RWPE2 (cell line): ENCODE measurements at regions not wholly inside any gene's neighbourhood (a gene's known extent, or its start where the extent isn't known, plus 50 kb on each side); places are given as distances from the start of the nearest gene placed in this dataset.

Source experiments
- ATAC-seq: fragments of 200-7000 bp; cut with Tn5 transposase; 3 replicates; pipeline ENCODE4 v1.9.1; 2021; ENCODE audit warnings: low read depth
- DNase-seq: peaks from one replicate; pipeline ENCODE4 v3.0.0-alpha.2; 2020; ENCODE audit warnings: low spot score
- H3K27ac ChIP-seq: fragments of 450-650 bp; 2 replicates; pipeline ENCODE4 v1.5.1; 2017; ENCODE audit warnings: mild to moderate bottlenecking; ENCODE audit not compliant: poor library complexity, severe bottlenecking
- H3K27me3 ChIP-seq: fragments of 250-450 bp; sonication (Bioruptor Pico); 2 replicates; pipeline ENCODE4 v1.5.1; 2021; ENCODE audit warnings: mild to moderate bottlenecking, moderate library complexity; ENCODE audit not compliant: insufficient read depth, poor library complexity, severe bottlenecking
- H3K36me3 ChIP-seq: fragments of 250-450 bp; sonication (Bioruptor Pico); 2 replicates; pipeline ENCODE4 v1.5.1; 2020; ENCODE audit warnings: low read depth, mild to moderate bottlenecking, moderate library complexity
- H3K4me1 ChIP-seq: fragments of 250-450 bp; sonication (Bioruptor Pico); 2 replicates; pipeline ENCODE4 v1.5.1; 2021; ENCODE audit warnings: mild to moderate bottlenecking, moderate library complexity; ENCODE audit not compliant: insufficient read depth, poor library complexity, severe bottlenecking
- H3K4me3 ChIP-seq: fragments of 250-450 bp; sonication (Bioruptor Pico); 2 replicates; pipeline ENCODE4 v1.5.1; 2021; ENCODE audit warnings: mild to moderate bottlenecking, moderate library complexity; ENCODE audit not compliant: severe bottlenecking
- H3K9me3 ChIP-seq: fragments of 250-450 bp; sonication (Bioruptor Pico); 2 replicates; pipeline ENCODE4 v1.5.1; 2021; ENCODE audit warnings: mild to moderate bottlenecking, moderate library complexity; ENCODE audit not compliant: severe bottlenecking
- CTCF ChIP-seq: fragments of 450-650 bp; IDR thresholded peaks from one replicate; pipeline ENCODE4 v1.5.1; 2017; ENCODE audit warnings: mild to moderate bottlenecking, moderate library complexity; ENCODE audit not compliant: poor library complexity, severe bottlenecking

DNA sequence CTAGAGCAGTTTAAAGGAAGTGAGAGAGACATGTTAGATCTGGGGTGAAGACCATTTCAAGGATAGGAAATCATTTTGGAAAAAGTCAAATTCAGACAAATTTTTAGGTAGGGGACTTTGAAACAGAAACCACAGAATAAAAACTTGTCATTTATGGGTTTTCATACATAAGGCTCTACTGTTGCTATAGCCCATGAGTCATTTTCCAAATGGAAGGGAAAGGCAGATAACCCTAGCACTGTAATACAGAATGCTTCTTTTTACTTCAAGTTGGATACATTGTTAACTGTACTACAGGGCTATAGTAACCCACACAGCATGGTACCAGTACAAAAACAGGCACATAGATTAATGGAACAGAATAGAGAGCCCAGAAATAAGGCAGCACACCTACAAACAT is 455.4 kb downstream of the EBF1 start:
- no peak overlapping the region for H3K27ac ChIP-seq
- ATAC-seq, result no peak
- no peak for DNase-seq
- H3K27me3 ChIP-seq, result no peaks in the 10 kb centered on the region
- no peaks in the 10 kb centered on the region for H3K9me3 ChIP-seq
- no peak overlapping the region for H3K4me3 ChIP-seq
- H3K36me3 ChIP-seq, result no peaks in the 10 kb centered on the region
- no peak for TF ChIP-seq CTCF
- H3K4me1 ChIP-seq, result no peaks in the 10 kb centered on the region

DNA sequence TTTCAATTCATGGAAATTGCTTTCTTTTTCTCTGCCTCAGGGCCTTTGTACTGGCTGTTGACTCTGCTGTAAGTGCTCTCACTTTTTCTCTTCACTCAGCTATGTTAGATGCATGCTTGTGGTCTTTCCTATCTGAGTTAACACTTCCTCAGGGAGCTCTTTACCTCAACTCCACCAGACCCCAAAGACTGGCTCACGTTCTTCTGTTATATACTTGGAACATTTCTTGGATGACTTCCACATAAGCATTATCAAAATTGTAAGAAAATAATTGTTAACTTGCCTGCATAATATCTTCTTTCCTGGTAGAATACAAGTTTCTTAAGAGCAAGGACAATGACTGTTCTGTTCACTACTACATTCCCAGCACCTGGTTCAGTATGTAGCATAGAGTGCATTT is 455.9 kb downstream of the EBF1 start:
- no peak for TF ChIP-seq CTCF
- Histone ChIP-seq H3K27ac (no peak overlapping the region), H3K4me1 (no peaks in the 10 kb centered on the region), H3K4me3 (no peak overlapping the region), H3K36me3 (no peaks in the 10 kb centered on the region), H3K9me3 (no peaks in the 10 kb centered on the region), H3K27me3 (no peaks in the 10 kb centered on the region)
- ATAC-seq, result no peak
- no peak for DNase-seq

GRCh38 chr5:158642879-158643278 is 456.8 kb downstream of the EBF1 start:
- H3K27ac ChIP-seq, result no peak overlapping the region
- no peak for ATAC-seq

GRCh38 chr5:158641016-158641415 is 458.7 kb downstream of the EBF1 start:
- H3K9me3 ChIP-seq, result no peaks in the 10 kb centered on the region
- no peaks in the 10 kb centered on the region for H3K36me3 ChIP-seq
- H3K4me3 ChIP-seq, result no peak overlapping the region
- peaks cover 6% of the 10 kb centered on the region for H3K27me3 ChIP-seq
- H3K27ac ChIP-seq, result no peak overlapping the region
- TF ChIP-seq CTCF, result no peak
- no peaks in the 10 kb centered on the region for H3K4me1 ChIP-seq
- ATAC-seq (no peak), DNase-seq (no peak)

More at GRCh38 chr5:158642879-158643278, 456.8 kb downstream of the EBF1 start:
- TF ChIP-seq CTCF, result no peak
- Histone ChIP-seq H3K4me1 (no peaks in the 10 kb centered on the region), H3K4me3 (no peak overlapping the region), H3K36me3 (no peaks in the 10 kb centered on the region), H3K9me3 (no peaks in the 10 kb centered on the region), H3K27me3 (peaks cover 5% of the 10 kb centered on the region)
- no peak for DNase-seq

GRCh38 chr5:158640593-158640980 is 459.1 kb downstream of the EBF1 start:
- no peak for TF ChIP-seq CTCF
- no peaks in the 10 kb centered on the region for H3K36me3 ChIP-seq
- no peak overlapping the region for H3K4me3 ChIP-seq
- H3K9me3 ChIP-seq, result no peaks in the 10 kb centered on the region
- H3K27ac ChIP-seq, result no peak overlapping the region
- peaks cover 6% of the 10 kb centered on the region for H3K27me3 ChIP-seq
- no peaks in the 10 kb centered on the region for H3K4me1 ChIP-seq
- ATAC-seq (peak; percentile 87), DNase-seq (no peak)
